ENCODE measurements at regions not wholly inside any gene's neighbourhood (a gene's known extent, or its start where the extent isn't known, plus 50 kb on each side); places are given as distances from the start of the nearest gene placed in this dataset.

DNA sequence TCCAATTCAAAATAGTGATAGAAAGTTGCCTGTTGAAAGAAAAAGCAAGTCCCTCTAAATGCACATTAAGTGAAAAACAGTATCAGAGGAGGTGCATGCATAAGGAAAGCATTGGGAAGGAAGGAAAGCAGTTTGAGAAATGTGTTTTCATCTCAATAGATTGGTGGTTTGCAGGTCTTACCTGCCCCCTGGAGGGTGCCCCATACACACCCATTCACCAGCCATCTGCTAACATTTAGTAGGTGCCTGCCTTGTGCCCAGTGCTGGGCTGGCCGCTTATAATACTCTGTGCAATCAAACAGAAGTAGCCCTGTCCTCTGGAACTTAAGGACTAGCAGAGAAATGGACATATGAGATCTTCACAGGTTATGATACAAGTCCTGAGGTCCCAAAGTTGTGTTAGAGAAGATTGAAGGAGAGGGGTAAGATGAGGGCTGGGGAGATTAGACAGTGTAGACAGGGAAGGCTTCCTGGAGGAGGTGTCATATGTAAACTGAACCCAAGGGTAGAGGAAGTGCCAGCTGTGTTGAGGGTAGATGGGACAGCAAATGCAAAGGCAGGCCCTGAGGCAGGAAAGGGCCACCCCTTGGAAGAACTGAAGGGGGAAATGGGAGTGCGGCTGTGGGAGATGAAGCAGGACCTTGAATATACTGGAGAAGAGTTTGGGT lies 184.2 kb downstream of the MN1 start:
- DNase-seq (ENCODE audit: low read depth in 2 of 2): no peak

DNA sequence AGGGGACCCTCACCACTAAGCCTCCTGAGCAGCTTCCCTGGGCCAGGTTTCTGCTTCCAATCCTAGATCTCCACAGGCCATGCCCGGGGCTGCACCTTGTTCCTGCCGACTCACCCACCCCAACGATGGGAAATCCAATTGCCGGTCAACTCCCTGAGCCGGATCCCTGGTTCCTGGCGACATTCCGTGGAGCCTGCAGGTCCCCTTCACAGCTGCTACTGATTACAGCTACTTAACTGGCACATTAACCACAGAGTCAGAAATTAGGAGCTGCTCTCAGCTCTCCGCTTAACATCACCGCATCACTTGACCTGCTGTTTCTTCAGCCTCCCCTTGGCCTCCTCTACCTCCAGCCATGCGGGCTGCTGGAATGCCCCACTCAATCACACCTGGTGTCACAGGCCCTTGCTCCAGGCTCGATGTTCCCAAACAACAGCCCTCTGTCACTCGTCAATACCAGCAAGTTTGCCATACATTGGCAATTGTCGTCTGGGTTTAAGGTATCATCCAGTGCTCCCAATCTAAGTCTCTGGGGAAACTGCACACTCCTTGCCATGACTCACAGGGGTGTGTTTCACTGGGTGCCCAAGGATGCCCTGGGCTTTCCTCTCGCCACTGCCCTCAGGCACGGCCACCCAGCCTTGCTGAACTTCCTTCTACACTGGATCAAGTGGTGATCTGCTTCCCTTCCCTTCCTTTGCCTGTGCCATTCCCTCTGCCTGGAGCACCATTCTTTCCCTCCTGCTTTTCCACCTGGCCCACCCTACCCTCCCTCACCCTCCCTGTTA lies 181.0 kb downstream of the MN1 start:
- DNase-seq (ENCODE audit: low read depth in 2 of 2): no peak

DNA sequence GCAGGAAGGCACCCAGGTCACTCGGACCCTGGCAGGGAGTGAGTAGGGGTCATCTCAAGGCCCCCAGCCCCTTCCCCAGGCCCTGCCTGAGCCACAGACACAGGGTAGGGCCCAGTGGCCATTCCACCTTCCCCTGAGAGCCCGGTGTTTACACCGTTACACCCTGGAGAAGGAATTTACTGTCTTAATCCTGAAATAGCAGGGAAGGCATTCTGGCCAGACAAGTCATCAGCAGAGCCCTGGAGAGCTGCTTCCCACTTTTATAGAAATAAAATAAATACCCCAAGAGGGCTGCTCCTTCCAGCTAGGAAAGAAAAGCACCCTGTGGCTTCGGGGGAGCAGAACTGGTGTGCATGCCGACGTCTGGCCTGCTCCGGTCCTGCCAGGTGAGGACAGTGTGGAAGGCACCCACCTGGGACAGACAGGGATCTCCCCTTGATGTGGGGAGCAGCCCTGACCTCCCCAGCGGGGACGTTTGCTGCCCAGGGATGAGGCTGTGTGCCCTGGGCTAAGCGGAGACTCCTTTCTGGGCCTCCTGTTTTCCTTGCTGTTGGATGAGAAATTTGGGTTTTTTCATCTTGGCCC lies 180.0 kb downstream of the MN1 start:
- no peak for DNase-seq (ENCODE audit: low read depth in 2 of 2)

DNA sequence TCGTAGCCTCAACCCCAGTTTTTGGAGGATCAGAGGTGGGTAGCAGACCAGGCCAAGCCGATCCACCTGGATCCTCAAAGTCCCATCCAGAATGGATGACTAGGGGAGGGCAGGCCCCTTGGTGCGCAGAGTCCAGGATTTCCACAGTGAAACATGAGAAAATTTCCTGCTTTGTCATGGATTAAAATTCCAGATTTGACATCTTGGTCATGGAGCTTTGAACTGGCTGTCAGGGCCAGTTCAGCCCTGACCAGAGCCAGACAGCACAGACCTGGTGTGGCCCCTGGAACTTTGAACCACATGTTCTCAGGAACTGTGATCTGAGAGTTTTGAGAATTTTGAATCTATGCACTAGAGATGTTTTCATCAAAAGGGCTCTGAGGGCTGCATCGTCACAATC lies 177.5 kb downstream of the MN1 start:
- no peak for DNase-seq (ENCODE audit: low read depth in 2 of 2)

DNA sequence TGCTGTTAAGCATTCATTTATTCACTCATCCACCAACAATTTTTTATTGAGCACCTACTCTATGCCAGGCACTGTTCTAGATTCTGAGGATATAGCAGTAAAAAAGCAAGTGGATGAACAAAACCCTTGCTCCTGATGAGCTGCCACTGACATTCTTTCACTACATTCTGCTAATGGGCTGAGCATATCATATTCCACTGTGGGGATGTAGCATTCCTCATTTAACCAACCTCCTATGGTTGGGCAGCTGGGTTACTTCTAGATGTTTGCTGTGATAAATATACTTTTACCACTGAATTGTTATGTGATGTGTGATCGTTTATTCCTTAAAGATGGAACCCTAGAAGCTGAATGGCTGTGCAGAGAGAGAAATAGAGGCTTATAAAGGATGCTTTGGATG lies 176.9 kb downstream of the MN1 start:
- no peak for DNase-seq (ENCODE audit: low read depth in 2 of 2)

DNA sequence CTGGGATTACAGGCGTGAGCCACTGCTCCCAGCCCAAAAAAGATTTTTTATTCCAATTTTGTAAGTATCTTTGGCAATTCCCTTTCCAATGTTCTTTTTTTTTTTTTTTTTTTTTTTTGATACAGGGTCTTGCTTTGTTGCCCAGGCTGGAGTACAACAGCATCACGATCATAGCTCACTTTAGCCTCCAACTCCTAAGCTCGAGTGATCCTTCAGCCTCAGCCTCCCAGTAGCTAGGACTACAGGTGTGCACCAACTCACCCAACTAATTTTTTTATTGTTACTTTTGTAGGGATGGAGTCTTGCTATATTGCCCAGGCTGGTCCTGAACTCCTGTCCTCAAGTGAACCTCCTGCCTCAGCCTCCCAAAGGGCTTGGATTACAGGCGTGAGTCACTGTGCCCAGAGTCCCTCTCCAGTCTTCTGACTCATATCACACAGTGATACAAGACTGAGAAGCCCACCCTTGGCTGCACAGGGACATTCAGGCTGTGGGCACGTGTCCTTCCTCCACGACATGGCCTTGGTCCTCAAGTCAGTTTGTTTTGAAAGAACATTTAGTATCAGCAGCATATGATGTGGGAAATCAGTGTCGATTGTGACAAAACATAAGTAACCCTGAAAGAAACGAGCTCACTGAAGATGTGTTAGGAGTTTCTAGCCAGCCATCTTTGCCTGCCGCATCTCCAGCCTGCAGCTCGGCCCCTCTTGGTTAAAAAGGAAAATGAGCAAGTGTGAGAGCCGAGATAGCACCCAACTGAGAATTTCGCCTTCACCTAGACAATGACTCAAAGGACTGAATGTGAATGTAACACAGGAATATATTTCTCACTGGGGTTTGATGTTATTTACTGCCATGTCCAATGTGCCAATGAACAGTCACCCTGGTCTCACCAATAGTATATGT lies 175.5 kb downstream of the MN1 start:
- no peak for DNase-seq (ENCODE audit: low read depth in 2 of 2)

DNA sequence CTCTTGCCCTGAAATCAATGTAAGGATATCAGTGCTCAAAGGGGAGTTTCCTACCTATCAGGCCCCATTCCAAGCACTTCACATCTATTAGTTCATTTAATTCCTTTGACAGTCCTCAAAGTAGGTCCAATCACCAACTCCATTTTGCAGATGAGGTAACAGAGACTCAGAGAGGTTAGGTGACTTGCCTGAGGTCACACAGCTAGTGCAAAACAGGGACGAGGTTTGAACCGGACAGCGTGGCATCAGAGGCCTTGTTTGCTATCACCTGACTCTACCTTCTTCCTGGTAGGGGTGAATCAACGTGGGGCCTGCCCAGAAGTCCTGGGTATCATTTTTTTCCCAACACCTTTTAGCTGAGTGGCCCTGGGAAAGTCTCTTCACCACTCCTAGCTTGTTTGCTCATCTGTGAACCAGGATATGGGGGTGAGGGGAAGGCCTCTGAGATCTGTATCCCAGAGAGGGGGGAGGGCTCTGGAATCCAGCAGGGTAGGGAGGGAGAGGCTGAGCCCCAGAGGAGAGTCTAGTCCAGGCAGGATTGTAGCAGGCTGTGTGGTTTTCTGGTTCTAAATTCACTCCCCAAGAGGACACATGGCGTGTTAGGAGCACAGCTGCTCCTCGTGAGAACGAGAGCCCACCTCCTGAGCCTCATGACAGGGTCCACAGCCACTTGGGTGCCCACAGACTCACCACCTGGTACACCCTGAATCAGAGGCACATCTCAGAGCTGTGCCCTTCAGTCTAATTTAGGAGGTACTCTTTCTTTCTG lies 174.7 kb downstream of the MN1 start:
- DNase-seq (ENCODE audit: low read depth in 2 of 2): no peak

DNA sequence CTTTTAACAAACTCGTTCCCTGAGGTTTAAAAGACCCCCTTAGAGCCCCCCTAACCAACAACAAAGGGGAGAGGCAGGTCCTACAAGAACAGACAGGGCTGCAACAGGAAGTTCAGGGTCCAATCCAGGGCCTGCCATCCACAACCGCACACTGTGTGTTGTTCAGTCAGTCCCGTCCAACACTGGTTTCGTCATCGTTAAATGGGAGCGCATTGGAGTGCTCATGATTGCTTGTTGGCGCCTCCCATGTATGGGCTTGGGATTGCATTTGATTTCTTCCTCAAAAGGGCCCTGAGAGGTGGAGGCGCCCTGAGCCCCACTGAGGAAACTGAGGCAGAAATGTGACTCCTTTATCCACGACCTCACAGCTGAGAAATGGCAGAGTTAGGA lies 174.1 kb downstream of the MN1 start:
- no peak for DNase-seq (ENCODE audit: low read depth in 2 of 2)

DNA sequence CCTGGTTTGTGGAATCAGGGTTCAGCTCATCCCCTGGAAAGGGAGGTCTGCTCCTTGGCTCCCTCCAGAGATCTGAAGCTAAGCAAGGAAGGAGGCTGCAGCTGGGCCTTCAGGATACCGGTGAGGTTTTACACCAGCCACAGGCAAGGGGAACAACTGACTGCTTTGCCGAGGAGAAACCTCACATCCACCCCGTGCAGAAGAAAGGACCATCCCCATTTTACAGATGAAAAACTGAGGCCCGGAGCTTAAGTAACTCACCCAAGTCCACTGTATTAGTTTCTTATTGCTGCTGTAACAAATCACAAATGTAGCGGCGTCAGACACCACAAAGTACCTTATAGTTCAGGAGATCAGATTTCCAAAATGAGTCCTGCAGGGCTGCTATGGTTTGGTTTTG lies 173.7 kb downstream of the MN1 start:
- no peak for DNase-seq (ENCODE audit: low read depth in 2 of 2)

DNA sequence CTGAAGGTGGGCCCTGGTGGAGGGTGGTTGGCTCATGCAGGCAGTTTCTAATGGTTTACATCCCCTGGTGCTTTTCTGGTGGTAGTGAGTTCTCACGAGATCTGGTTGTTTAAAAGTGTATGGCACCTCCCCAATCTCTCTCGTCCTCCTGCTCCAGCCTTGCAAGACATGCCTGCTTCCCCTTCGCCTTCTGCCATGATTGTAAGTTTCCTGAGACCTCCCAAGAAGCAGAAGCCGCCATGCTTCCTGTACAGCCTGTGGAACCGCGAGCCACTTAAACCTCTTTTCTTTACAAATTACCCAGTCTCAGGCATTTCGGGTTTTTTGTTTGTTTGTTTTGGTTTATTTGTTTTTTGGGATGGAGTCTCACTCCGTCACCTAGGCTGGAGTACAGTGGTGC lies 173.2 kb downstream of the MN1 start:
- DNase-seq (ENCODE audit: low read depth in 2 of 2): no peak

DNA sequence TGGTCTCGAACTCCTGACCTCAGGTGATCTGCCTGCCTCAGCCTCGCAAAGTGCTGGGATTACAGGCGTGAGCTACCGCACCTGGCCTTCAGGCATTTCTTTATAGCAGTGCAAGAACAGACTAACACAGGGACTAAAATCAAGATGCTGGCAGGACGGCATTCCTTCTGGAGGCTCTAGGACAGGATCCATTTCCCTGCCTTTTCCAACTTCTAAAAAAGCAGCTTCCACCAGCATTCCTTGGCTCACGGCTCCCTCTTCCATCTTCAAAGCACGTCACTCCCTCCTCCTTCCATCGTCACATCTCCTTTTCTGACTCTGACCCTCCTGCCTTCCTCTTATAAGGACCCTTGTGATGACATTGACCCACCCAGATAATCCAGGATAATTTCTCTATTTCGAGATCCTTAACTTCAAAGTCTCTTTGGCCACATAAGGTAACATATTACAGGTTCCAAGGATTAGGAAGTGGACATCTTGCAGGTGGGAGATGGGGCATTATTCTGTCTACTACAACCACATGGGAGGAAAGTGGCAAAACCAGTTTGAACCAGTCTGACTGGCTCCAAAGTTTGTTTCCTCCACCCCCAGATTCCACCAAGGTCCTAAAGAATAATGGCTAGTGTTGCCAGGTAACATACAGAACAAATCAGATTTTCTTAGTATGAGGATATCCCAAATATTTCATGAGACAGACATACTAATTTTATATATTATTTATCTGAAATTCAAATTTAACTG lies 172.5 kb downstream of the MN1 start:
- no peak for DNase-seq (ENCODE audit: low read depth in 2 of 2)

DNA sequence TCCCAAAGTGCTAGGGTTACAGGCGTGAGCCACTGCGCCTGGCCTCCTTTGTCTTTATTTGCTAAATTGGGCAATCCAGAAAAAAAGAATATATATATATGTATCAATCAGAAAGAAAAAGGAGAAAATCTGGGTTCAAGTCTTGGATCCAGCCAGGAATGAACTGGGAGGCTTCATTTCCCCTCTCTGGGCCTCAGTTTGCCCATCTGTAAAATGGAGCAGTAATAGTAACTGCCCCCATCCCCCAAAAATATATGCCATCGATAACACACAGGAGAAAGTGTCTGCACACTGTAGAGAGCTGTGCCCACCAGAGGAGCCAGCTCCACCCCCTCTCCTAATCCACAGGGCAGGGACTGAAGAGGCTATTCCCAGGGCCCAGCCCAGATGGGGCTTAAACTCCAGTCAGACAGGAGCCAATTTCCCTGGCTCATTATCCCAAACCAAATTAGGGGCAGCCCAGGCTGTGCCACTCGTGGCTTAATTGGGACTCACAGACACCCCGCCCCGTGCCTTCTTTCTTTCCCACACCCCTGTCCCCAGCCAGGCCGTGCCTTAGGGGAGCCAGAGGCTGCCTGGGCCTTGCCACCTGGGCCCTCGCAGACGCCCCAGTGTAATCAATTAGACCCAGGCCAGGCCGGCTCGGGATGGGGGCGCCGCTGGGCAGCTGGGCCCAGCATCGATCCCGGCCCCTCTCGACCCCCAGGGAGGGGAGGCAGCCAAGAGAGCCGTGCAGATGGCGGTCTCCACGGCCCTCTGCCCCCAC lies 171.5 kb downstream of the MN1 start:
- DNase-seq (ENCODE audit: low read depth in 2 of 2): no peak

DNA sequence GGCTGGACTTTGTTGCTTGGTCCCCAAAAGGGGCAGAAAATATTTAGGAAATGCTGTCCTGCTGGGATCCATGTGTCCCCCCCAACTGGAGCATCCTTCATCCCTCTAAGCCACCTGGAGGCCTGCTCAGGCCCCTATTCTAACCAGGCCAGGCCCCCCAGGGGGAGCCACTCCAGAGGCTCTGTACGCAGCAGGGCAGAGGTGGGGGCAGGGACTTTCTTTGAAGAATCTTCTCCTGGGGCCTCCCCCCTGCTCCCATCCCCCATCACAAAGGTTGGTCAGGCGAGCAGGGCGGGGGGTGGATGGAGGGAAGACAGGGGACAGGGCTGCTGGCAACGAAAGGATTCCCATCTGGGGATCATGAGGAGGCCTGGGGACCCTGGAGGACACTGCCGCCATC lies 170.8 kb downstream of the MN1 start:
- DNase-seq (ENCODE audit: low read depth in 2 of 2): no peak

DNA sequence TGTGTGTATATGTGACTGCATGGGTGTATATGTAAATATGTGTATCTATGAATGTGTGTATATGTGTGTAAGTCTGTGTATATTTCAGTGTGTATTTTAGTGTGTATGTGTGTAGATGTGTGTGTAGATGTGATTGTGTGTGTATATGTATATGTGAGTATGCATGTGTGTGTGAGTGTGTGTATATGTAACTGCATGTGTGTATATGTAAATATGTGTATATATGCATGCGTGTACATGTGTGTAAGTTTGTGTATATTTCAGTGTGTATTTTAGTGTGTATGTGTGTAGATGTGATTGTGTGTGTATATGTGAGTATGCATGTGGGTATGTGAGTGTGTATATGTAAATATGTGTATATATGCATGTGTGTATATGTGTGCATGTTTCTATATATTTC lies 169.9 kb downstream of the MN1 start:
- no peak for DNase-seq (ENCODE audit: low read depth in 2 of 2)

DNA sequence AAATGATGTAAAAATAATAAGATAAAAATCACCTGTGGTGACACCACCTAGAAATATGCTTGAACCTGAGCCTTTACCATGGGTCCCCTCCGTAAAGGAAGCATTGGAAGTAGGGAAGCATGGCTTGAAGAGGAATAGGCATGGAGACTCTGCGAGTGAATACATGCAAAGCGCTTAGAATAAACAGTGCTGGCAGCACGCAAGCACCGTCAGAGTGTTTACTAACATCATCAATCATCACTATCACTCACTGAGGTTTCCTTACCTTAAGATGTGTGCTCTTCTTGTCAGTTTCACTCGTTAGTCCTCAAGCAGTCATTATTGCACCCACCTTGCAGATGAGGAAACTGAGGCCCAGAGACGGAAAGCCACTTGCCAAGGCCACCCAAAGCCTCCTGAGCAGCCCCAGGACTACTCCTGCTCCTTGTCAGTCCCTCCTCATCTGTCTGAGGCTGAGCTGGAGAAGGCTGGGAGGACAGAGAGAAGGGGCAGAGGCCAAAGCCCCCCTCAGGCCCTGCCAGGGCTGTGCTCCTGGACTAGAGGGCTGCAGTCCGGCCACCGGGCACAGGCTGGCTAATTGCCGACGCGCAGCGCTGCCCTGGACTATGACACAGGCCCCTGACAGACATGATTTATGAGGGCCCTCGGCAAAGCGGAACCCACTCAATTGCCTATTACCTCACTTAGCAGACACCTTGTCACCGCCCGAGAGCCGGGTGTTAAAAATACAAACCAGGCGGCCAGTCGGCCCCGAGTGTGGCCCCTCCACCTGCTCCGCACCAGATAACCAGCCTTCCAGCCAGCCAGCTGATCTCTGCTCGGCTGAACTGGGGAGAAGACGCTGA lies 168.9 kb downstream of the MN1 start:
- DNase-seq (ENCODE audit: low read depth in 2 of 2): no peak

DNA sequence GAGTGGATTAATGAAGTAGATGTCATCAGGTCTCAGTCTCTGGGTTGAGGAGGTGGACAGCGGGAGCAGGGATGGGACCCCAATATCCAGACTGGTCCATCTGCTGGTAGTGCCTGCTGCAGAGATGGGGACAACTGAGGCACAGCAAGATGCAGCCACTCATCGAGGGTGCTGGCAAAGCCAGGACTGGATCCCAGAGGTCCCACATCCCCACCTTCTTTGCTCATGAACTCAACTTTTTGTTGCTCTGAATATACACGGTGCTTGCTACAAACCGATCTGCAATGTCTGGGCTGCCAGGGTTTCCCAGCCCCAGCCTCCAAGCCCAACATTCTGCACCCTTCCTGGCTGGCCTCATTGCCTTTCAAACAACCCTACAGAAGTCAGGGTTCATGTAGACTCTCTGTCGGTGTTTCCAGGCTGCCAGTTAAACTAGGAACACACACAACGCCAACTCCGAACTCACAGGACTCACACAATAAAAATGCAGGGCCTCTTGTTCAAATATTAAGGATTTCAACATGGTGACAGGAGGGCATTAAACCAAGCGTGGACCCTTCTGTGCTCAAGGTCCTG lies 168.2 kb downstream of the MN1 start:
- DNase-seq (ENCODE audit: low read depth in 2 of 2): no peak

DNA sequence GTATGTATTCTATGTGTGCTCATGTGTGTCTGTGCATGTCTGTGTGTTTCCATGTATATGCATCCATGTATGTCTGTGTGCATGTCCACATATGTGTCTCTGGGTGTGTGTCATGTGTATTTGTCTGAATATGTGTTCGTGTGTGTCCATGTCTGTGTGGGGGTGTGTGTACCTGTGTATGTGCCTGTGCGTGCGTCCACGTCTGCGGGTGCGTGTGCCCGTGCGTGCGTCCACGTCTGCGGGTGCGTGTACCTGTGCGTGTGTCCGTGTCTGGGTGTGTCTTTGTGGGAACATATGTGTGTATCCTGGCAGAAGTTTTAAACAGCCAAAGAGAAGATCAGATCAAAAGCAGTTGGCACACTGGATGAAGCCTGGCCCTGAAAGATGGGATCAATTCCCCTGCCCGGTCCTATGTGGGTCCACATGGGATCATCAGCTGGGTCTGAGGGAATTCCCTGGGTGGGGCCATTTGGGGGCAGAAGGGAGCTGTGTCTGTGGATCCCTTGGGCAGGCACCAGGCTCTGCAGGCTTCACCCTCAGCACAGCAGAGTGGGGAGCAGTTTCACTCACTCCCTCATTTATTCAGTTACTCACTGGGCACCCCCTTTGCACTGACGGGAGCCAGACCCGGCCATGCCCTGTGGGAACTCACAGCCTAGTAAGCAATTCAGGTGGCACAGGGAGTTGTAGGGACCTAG lies 167.4 kb downstream of the MN1 start:
- DNase-seq (ENCODE audit: low read depth in 2 of 2): no peak

DNA sequence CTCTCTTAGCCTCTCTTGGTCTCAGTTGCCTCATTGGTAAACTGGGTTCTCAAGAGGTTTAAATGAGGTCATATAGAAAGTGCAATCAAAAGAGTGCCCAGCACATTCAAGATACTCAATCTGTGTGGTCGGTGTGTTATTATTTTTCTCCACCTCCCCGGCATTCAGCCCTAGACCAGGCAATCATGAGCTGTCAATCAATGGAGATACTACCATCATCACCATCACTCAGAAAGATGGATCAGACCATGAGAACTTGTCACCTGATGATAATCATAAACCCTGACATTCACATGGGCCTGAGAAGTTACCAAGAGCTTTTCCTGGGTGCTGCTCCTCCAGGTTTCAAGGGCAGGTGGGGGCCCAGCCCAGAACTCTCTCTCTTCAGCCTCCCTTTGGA lies 166.1 kb downstream of the MN1 start:
- DNase-seq (ENCODE audit: low read depth in 2 of 2): no peak
